Testis (tissue), 2 donors: ENCODE measurements at regions not wholly inside any gene's neighbourhood (a gene's known extent, or its start where the extent isn't known, plus 50 kb on each side); places are given as distances from the start of the nearest gene placed in this dataset.

ENCODE experiments used
- POLR2A ChIP-seq: fragments of 450-650 bp; IDR thresholded peaks from one replicate; pipeline ENCODE4 v1.6.1; 2017; ENCODE audit warnings: antibody characterized with exemption, mild to moderate bottlenecking, moderate library complexity
- TF ChIP-seq, protein P1 (sequence below), 3 experiments: fragments of 450-650 bp in 2 of 3; fragments of 200-600 bp in 1 of 3; sonication (generic) in 1 of 3; IDR thresholded peaks; one replicate each; pipeline ENCODE4 v1.5.1; 2016 to 2019; ENCODE audit warnings: antibody characterized with exemption in 3 of 3, mild to moderate bottlenecking in 2 of 3, moderate library complexity in 1 of 3

GRCh38 chr13:44165221-44165888 is 208.3 kb upstream of the SERP2 start:
- TF ChIP-seq, protein P1, sequence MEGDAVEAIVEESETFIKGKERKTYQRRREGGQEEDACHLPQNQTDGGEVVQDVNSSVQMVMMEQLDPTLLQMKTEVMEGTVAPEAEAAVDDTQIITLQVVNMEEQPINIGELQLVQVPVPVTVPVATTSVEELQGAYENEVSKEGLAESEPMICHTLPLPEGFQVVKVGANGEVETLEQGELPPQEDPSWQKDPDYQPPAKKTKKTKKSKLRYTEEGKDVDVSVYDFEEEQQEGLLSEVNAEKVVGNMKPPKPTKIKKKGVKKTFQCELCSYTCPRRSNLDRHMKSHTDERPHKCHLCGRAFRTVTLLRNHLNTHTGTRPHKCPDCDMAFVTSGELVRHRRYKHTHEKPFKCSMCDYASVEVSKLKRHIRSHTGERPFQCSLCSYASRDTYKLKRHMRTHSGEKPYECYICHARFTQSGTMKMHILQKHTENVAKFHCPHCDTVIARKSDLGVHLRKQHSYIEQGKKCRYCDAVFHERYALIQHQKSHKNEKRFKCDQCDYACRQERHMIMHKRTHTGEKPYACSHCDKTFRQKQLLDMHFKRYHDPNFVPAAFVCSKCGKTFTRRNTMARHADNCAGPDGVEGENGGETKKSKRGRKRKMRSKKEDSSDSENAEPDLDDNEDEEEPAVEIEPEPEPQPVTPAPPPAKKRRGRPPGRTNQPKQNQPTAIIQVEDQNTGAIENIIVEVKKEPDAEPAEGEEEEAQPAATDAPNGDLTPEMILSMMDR (IDR thresholded peaks at IDR 0.05): no peak
- no peak for TF ChIP-seq POLR2A
